A549 (cell line): ENCODE measurements at regions not wholly inside any gene's neighbourhood (a gene's known extent, or its start where the extent isn't known, plus 50 kb on each side); places are given as distances from the start of the nearest gene placed in this dataset.

ENCODE experiments used
- REST ChIP-seq: fragments of 200-600 bp; sonication (generic); IDR thresholded peaks from 2 replicates; pipeline ENCODE4 v1.6.1; 2016; ENCODE audit warnings: antibody characterized with exemption, mild to moderate bottlenecking, moderate library complexity
- TF ChIP-seq, protein P1 (sequence below): fragments of >200 bp; sonication (Bioruptor Twin); formaldehyde crosslinking; IDR thresholded peaks from 3 replicates; pipeline ENCODE4 v1.5.1; 2016

GRCh38 chr14:100451264-100451663, 128.1 kb downstream of the SLC25A47 start:
- no peak for TF ChIP-seq REST
- TF ChIP-seq, protein P1, sequence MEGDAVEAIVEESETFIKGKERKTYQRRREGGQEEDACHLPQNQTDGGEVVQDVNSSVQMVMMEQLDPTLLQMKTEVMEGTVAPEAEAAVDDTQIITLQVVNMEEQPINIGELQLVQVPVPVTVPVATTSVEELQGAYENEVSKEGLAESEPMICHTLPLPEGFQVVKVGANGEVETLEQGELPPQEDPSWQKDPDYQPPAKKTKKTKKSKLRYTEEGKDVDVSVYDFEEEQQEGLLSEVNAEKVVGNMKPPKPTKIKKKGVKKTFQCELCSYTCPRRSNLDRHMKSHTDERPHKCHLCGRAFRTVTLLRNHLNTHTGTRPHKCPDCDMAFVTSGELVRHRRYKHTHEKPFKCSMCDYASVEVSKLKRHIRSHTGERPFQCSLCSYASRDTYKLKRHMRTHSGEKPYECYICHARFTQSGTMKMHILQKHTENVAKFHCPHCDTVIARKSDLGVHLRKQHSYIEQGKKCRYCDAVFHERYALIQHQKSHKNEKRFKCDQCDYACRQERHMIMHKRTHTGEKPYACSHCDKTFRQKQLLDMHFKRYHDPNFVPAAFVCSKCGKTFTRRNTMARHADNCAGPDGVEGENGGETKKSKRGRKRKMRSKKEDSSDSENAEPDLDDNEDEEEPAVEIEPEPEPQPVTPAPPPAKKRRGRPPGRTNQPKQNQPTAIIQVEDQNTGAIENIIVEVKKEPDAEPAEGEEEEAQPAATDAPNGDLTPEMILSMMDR: no peak
